HG03457 (cell line): ENCODE measurements at regions not wholly inside any gene's neighbourhood (a gene's known extent, or its start where the extent isn't known, plus 50 kb on each side); places are given as distances from the start of the nearest gene placed in this dataset.

Source experiments
- ATAC-seq: cut with Tn5 transposase; IDR thresholded peaks from one replicate; pipeline ENCODE4 v1.9.1; 2021; ENCODE audit warnings: moderate number of reproducible peaks; ENCODE audit not compliant: unreplicated experiment

GRCh38 chr9:105059252-105059651 lies 131.3 kb upstream of the ABCA1 start:
- ATAC-seq = no peak

GRCh38 chr9:105062222-105062855 lies 134.4 kb upstream of the ABCA1 start:
- no peak for ATAC-seq

GRCh38 chr9:105064248-105065097 lies 136.5 kb upstream of the ABCA1 start:
- no peak for ATAC-seq

- no peak for ATAC-seq
Measured at GRCh38 chr9:105065098-105066088, 137.4 kb upstream of the ABCA1 start.

- no peak for ATAC-seq
Measured at GRCh38 chr9:105066275-105066865, 138.4 kb upstream of the ABCA1 start.

GRCh38 chr9:105067895-105068580 lies 140.1 kb upstream of the ABCA1 start:
- ATAC-seq = no peak

- ATAC-seq = no peak
Measured at GRCh38 chr9:105069285-105069684, 141.3 kb upstream of the ABCA1 start.

GRCh38 chr9:105069696-105070095 lies 141.7 kb upstream of the ABCA1 start:
- no peak for ATAC-seq

- no peak for ATAC-seq
Measured at GRCh38 chr9:105070176-105070575, 142.2 kb upstream of the ABCA1 start.

- no peak for ATAC-seq
Measured at GRCh38 chr9:105072476-105072875, 144.5 kb upstream of the ABCA1 start.

GRCh38 chr9:105073147-105073546 lies 145.2 kb upstream of the ABCA1 start:
- ATAC-seq = no peak

GRCh38 chr9:105074491-105074890 lies 146.5 kb upstream of the ABCA1 start:
- ATAC-seq = no peak

- no peak for ATAC-seq
Measured at GRCh38 chr9:105076729-105077128, 148.8 kb upstream of the ABCA1 start.

GRCh38 chr9:105079457-105079856 lies 151.5 kb upstream of the ABCA1 start:
- no peak for ATAC-seq

GRCh38 chr9:105082843-105083242 lies 154.9 kb upstream of the ABCA1 start:
- no peak for ATAC-seq

- no peak for ATAC-seq
Measured at GRCh38 chr9:105083256-105083655, 155.3 kb upstream of the ABCA1 start.

- no peak for ATAC-seq
Measured at GRCh38 chr9:105087910-105088898, 156.2 kb upstream of the SLC44A1 start.

GRCh38 chr9:105089874-105090273 lies 154.6 kb upstream of the SLC44A1 start:
- ATAC-seq = no peak

GRCh38 chr9:105091004-105091640 lies 153.3 kb upstream of the SLC44A1 start:
- ATAC-seq = no peak
